BJ (cell line): ENCODE measurements at regions not wholly inside any gene's neighbourhood (a gene's known extent, or its start where the extent isn't known, plus 50 kb on each side); places are given as distances from the start of the nearest gene placed in this dataset.
"Not testable (repeated sequence)": the region's sequence is repeated elsewhere in the genome, so short reads cannot be mapped to it uniquely, and the experiment has no call there.

Source experiments
- CTCF ChIA-PET: fragments of 350-600 bp; formaldehyde crosslinking; extraction: SDS; loops from one replicate; lab custom pipeline; 2021; ENCODE audit warnings: antibody characterized with exemption, inconsistent platforms; lab: Yijun Ruan, JAX
- POLR2A ChIA-PET: fragments of 300-600 bp; sonication (Branson Sonifier 250); formaldehyde crosslinking; extraction: SDS; loops from one replicate; lab custom pipeline; 2021; ENCODE audit warnings: antibody characterized with exemption; lab: Charles Lee
- DNase-seq: peaks from one replicate; pipeline ENCODE4 v3.0.0-alpha.2; 2011; ENCODE audit warnings: low read depth
- H3K27me3 ChIP-seq: 2 replicates; pipeline ENCODE4 v1.6.0; 2011; ENCODE audit warnings: low read length; ENCODE audit not compliant: control insufficient read depth, insufficient read depth
- H3K36me3 ChIP-seq: 2 replicates; pipeline ENCODE4 v1.5.1; 2011; ENCODE audit warnings: low read length; ENCODE audit not compliant: control insufficient read depth, insufficient read depth
- H3K4me3 ChIP-seq: 2 replicates; pipeline ENCODE4 v1.5.1; 2011; ENCODE audit warnings: low read depth, mild to moderate bottlenecking, control low read depth, low read length
- TF ChIP-seq, protein P1 (sequence below): IDR thresholded peaks from 2 replicates; pipeline ENCODE4 v1.5.1; 2011; ENCODE audit warnings: low read depth, mild to moderate bottlenecking, control low read depth, inconsistent platforms, low read length, moderate library complexity; ENCODE audit not compliant: insufficient read depth

DNA sequence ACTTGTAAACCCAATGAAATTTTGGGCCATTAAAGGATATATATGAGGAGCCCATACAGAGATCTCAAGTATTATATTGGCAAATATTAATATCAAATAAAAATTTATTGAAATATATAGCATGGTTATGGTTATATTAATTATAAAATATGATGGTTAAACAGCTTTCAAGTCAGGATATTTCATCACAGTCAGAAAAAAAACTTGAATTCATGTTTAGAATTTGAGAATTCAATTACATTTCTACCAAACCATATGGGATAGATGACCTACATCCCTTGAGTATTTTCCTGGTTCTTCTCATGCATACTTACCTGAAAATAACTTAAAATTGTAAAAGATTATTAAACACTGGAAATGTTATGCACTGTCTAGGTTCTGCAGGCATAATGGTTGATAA, 956.1 kb upstream of the EDIL3 start:
- ChIA-PET CTCF (no interaction called here), POLR2A (no interaction called here)
- TF ChIP-seq, protein P1, sequence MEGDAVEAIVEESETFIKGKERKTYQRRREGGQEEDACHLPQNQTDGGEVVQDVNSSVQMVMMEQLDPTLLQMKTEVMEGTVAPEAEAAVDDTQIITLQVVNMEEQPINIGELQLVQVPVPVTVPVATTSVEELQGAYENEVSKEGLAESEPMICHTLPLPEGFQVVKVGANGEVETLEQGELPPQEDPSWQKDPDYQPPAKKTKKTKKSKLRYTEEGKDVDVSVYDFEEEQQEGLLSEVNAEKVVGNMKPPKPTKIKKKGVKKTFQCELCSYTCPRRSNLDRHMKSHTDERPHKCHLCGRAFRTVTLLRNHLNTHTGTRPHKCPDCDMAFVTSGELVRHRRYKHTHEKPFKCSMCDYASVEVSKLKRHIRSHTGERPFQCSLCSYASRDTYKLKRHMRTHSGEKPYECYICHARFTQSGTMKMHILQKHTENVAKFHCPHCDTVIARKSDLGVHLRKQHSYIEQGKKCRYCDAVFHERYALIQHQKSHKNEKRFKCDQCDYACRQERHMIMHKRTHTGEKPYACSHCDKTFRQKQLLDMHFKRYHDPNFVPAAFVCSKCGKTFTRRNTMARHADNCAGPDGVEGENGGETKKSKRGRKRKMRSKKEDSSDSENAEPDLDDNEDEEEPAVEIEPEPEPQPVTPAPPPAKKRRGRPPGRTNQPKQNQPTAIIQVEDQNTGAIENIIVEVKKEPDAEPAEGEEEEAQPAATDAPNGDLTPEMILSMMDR = no peak
- no peaks in the 10 kb centered on the region for H3K36me3 ChIP-seq
- no peaks in the 10 kb centered on the region for H3K27me3 ChIP-seq
- no peak for DNase-seq
- no peak overlapping the region for H3K4me3 ChIP-seq

DNA sequence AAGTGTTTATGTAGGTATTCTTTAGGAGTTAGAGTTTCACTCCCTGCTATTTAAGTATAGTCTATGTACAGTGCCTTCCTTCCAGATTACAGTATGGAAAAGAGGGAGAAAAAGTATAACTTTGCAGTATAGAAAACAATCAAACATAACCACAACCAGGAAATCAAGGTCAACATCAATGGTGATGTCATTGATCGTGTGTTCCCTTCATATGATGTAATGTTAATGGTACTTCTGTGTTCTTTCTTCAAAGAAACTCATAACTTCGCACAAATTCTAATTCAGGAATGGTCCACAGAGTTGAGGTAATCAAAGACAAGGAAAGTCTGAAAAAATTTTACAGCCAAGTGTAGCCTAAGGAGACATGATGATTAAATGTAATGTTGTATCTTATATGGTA, 961.1 kb upstream of the EDIL3 start:
- POLR2A ChIA-PET = no interaction called here
- Histone ChIP-seq H3K4me3 (no peak overlapping the region), H3K36me3 (no peaks in the 10 kb centered on the region), H3K27me3 (no peaks in the 10 kb centered on the region)
- CTCF ChIA-PET = no interaction called here
- TF ChIP-seq, protein P1 = no peak
- no peak for DNase-seq

DNA sequence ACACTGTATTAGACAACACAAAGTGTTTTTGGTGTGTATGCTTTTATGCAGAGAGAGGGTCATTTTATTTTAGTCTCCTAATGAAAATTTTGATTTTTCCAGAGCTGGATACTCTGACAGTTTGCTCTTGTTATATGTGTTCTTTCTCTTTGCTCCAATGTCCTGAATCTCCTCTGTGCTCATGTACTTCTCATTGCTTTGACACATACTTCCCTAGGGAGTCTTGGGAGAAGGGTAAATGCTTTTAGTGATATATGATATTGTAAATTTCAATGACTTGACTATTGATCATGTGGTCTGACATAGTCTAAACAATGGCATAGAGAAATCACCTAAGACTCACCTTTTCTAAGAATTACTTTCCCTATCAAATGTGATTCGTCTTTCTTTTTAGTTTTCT, 972.6 kb upstream of the EDIL3 start:
- no peak overlapping the region for H3K4me3 ChIP-seq
- no peaks in the 10 kb centered on the region for H3K27me3 ChIP-seq
- ChIA-PET CTCF (no interaction called here), POLR2A (no interaction called here)
- H3K36me3 ChIP-seq = no peaks in the 10 kb centered on the region
- DNase-seq = no peak
- TF ChIP-seq, protein P1 = no peak

DNA sequence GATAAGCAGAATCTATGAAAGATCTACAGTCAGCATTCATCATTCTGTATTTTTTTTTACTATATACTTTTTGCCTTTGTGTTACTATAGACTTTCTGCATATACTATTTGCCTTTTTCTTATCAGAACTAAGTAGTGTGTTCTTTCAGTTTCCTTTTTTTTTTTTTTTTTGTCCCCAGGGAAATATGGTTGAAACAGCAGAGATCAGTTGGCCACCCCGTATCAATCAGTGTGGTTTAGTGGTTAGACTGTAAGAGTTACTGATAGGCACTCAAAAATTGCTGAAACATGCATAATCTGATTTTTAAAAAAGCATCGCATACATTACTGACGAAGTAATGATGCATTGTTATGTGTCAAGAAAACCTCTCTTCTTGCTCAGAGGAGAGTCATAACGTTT, 990.8 kb upstream of the EDIL3 start:
- DNase-seq = no peak

DNA sequence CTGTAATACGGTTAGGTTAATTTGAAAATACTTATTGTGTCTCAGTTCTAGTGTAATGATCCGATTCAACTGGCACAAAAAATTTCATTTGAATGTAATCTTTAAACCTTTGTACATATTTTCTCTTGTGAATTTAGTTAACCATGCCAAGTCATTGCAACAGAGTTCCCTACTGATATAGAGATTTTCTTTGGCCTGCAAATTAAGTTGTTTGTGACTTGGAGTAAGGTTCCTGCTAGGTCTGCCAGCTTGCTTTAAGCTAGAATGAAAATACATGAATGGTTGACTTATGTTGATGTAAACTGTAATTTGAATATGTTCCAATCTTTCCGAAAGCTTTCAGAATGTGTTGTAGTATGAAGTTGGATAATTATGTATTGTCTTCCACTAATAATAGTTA, 1004.1 kb upstream of the EDIL3 start:
- no peak for DNase-seq
- POLR2A ChIA-PET = no interaction called here
- Histone ChIP-seq H3K4me3 (no peak overlapping the region), H3K27me3 (no peaks in the 10 kb centered on the region), H3K36me3 (no peaks in the 10 kb centered on the region)
- TF ChIP-seq, protein P1 = no peak
- CTCF ChIA-PET = no interaction called here

More for the DNA sequence above, 990.8 kb upstream of the EDIL3 start:
- POLR2A ChIA-PET = no interaction called here
- no peaks in the 10 kb centered on the region for H3K27me3 ChIP-seq
- CTCF ChIA-PET = no interaction called here
- TF ChIP-seq, protein P1 = no peak
- no peak overlapping the region for H3K4me3 ChIP-seq
- H3K36me3 ChIP-seq = no peaks in the 10 kb centered on the region

DNA sequence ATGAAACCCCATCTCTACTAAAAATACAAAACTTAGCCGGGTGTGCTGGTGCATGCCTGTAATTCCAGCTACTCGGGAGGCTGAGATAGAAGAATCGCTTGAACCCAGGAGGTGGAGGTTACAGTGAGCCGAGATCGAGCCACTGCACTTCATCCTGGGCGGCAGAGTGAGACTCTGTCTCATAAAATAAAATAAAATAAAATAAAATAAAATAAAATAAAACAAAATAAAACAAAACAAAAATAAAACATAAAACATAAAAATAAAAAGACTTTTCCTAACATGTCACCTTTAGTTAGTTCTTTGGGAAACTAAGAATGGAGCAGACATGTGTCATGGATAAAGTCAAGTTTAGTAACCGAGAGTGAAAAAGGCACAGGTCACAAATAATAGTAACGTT, 1007.6 kb upstream of the EDIL3 start:
- H3K4me3 ChIP-seq, H3K27me3 ChIP-seq, POLR2A ChIA-PET, DNase-seq, CTCF ChIA-PET, H3K36me3 ChIP-seq: not testable (repeated sequence)
